Right kidney (tissue), 1 donor: ENCODE measurements at regions not wholly inside any gene's neighbourhood (a gene's known extent, or its start where the extent isn't known, plus 50 kb on each side); places are given as distances from the start of the nearest gene placed in this dataset.
"Not testable (repeated sequence)": the region's sequence is repeated elsewhere in the genome, so short reads cannot be mapped to it uniquely, and the experiment has no call there.

ENCODE experiments used
- DNase-seq: peaks from one replicate; pipeline ENCODE4 v3.0.0-alpha.2; 2016

- no peak for DNase-seq
Measured at GRCh38 chr13:81929988-81930387, 1589.1 kb upstream of the SPRY2 start.

GRCh38 chr13:81927347-81927746, 1586.4 kb upstream of the SPRY2 start:
- DNase-seq, result no peak

GRCh38 chr13:81917810-81918209, 1576.9 kb upstream of the SPRY2 start:
- peak; percentile 11 for DNase-seq

GRCh38 chr13:81916461-81916860, 1575.5 kb upstream of the SPRY2 start:
- DNase-seq, result no peak

GRCh38 chr13:81907787-81908372, 1567.0 kb upstream of the SPRY2 start:
- DNase-seq, result no peak

GRCh38 chr13:81888855-81889254, 1547.9 kb upstream of the SPRY2 start:
- no peak for DNase-seq

GRCh38 chr13:81874681-81875661, 1534.0 kb upstream of the SPRY2 start:
- no peak for DNase-seq

- DNase-seq, result no peak
Measured at GRCh38 chr13:81874253-81874652, 1533.3 kb upstream of the SPRY2 start.

- DNase-seq, result peak; percentile 6
Measured at GRCh38 chr13:81872581-81872980, 1531.7 kb upstream of the SPRY2 start.

GRCh38 chr13:81871751-81872325, 1530.9 kb upstream of the SPRY2 start:
- DNase-seq, result not testable (repeated sequence)

- DNase-seq, result no peak
Measured at GRCh38 chr13:81848291-81848690, 1507.4 kb upstream of the SPRY2 start.

GRCh38 chr13:81846771-81847170, 1505.8 kb upstream of the SPRY2 start:
- no peak for DNase-seq

GRCh38 chr13:81821259-81821658, 1480.3 kb upstream of the SPRY2 start:
- no peak for DNase-seq

- no peak for DNase-seq
Measured at GRCh38 chr13:81800433-81800832, 1459.5 kb upstream of the SPRY2 start.

- DNase-seq, result no peak
Measured at GRCh38 chr13:81795710-81796109, 1454.8 kb upstream of the SPRY2 start.

GRCh38 chr13:81791641-81792040, 1450.7 kb upstream of the SPRY2 start:
- DNase-seq, result no peak

- DNase-seq, result no peak
Measured at GRCh38 chr13:81781471-81781870, 1440.5 kb upstream of the SPRY2 start.

- no peak for DNase-seq
Measured at GRCh38 chr13:81779876-81780275, 1439.0 kb upstream of the SPRY2 start.

- no peak for DNase-seq
Measured at GRCh38 chr13:81778350-81778749, 1437.4 kb upstream of the SPRY2 start.

GRCh38 chr13:81773263-81773662, 1432.3 kb upstream of the SPRY2 start:
- DNase-seq, result no peak

GRCh38 chr13:81771951-81772350, 1431.0 kb upstream of the SPRY2 start:
- DNase-seq, result no peak

GRCh38 chr13:81770868-81771505, 1430.1 kb upstream of the SPRY2 start:
- DNase-seq, result peak; percentile 20

- DNase-seq, result no peak
Measured at GRCh38 chr13:81762449-81762848, 1421.5 kb upstream of the SPRY2 start.
